HFFc6 (cell line): ENCODE measurements at regions not wholly inside any gene's neighbourhood (a gene's known extent, or its start where the extent isn't known, plus 50 kb on each side); places are given as distances from the start of the nearest gene placed in this dataset.

Experiments used
- DNase-seq: peaks from one replicate; pipeline ENCODE4 v3.0.0-alpha.2; 2018
- H3K27ac Mint-ChIP-seq: 2 replicates; pipeline ENCODE4 v1.8.0; 2020; ENCODE audit warnings: mild to moderate bottlenecking, mixed read lengths
- H3K27me3 Mint-ChIP-seq: 2 replicates; pipeline ENCODE4 v1.8.0; 2021; ENCODE audit warnings: mild to moderate bottlenecking, moderate library complexity, mixed read lengths; ENCODE audit not compliant: insufficient read depth
- H3K36me3 Mint-ChIP-seq: 2 replicates; pipeline ENCODE4 v1.8.0; 2021; ENCODE audit warnings: low read depth, mixed read lengths
- H3K4me1 Mint-ChIP-seq: 2 replicates; pipeline ENCODE4 v1.8.0; 2020; ENCODE audit warnings: low read depth, mixed read lengths
- H3K4me3 Mint-ChIP-seq: 2 replicates; pipeline ENCODE4 v1.8.0; 2020; ENCODE audit warnings: mild to moderate bottlenecking, moderate library complexity, mixed read lengths
- H3K9me3 Mint-ChIP-seq: 2 replicates; pipeline ENCODE4 v1.8.0; 2020; ENCODE audit warnings: mild to moderate bottlenecking, mixed read lengths
- CTCF ChIP-seq: fragments of 200-600 bp; sonication (generic); IDR thresholded peaks from 2 replicates; pipeline ENCODE4 v1.5.0; 2021; ENCODE audit warnings: antibody characterized with exemption, mild to moderate bottlenecking

GRCh38 chr4:14871676-14872430, 130.4 kb upstream of the CPEB2 start:
- Mint-ChIP-seq H3K36me3 (no peaks in the 10 kb centered on the region), H3K27me3 (peaks cover 10% of the 10 kb centered on the region), H3K4me1 (no peaks in the 10 kb centered on the region), H3K9me3 (no peaks in the 10 kb centered on the region), H3K27ac (no peak overlapping the region), H3K4me3 (no peak overlapping the region)
- TF ChIP-seq CTCF: peak; percentile 65
- no peak for DNase-seq

- TF ChIP-seq CTCF: no peak
- no peaks in the 10 kb centered on the region for H3K36me3 Mint-ChIP-seq
- peaks cover 4% of the 10 kb centered on the region for H3K27me3 Mint-ChIP-seq
- H3K9me3 Mint-ChIP-seq: no peaks in the 10 kb centered on the region
- H3K4me3 Mint-ChIP-seq: no peak overlapping the region
- H3K4me1 Mint-ChIP-seq: no peaks in the 10 kb centered on the region
- H3K27ac Mint-ChIP-seq: no peak overlapping the region
- no peak for DNase-seq
Measured at GRCh38 chr4:14874990-14875389, 127.3 kb upstream of the CPEB2 start.

GRCh38 chr4:14877246-14878225, 124.7 kb upstream of the CPEB2 start:
- Mint-ChIP-seq H3K4me3 (no peak overlapping the region), H3K4me1 (no peaks in the 10 kb centered on the region), H3K9me3 (no peaks in the 10 kb centered on the region), H3K36me3 (no peaks in the 10 kb centered on the region), H3K27ac (no peak overlapping the region), H3K27me3 (peaks cover 4% of the 10 kb centered on the region)
- no peak for TF ChIP-seq CTCF
- DNase-seq: no peak

GRCh38 chr4:14878681-14879080, 123.6 kb upstream of the CPEB2 start:
- Mint-ChIP-seq H3K9me3 (no peaks in the 10 kb centered on the region), H3K4me1 (no peaks in the 10 kb centered on the region), H3K27ac (no peak overlapping the region), H3K4me3 (no peak overlapping the region), H3K36me3 (no peaks in the 10 kb centered on the region), H3K27me3 (0 out of 2 replicates have a peak, but pooled peaks cover 2% of the 10 kb centered on the region)
- no peak for DNase-seq
- TF ChIP-seq CTCF: no peak

- DNase-seq: no peak
- Mint-ChIP-seq H3K27ac (no peak overlapping the region), H3K4me1 (no peaks in the 10 kb centered on the region), H3K27me3 (peaks cover 2% of the 10 kb centered on the region; the same call in 1 of the 2 replicates), H3K36me3 (no peaks in the 10 kb centered on the region), H3K4me3 (no peak overlapping the region), H3K9me3 (no peaks in the 10 kb centered on the region)
- TF ChIP-seq CTCF: no peak
Measured at GRCh38 chr4:14879683-14880082, 122.6 kb upstream of the CPEB2 start.
